GM18508 (cell line): ENCODE measurements at regions not wholly inside any gene's neighbourhood (a gene's known extent, or its start where the extent isn't known, plus 50 kb on each side); places are given as distances from the start of the nearest gene placed in this dataset.

Experiments
- ATAC-seq: cut with Tn5 transposase; IDR thresholded peaks from one replicate; pipeline ENCODE4 v1.9.1; 2021; ENCODE audit warnings: moderate number of reproducible peaks; ENCODE audit not compliant: insufficient read depth, unreplicated experiment

DNA sequence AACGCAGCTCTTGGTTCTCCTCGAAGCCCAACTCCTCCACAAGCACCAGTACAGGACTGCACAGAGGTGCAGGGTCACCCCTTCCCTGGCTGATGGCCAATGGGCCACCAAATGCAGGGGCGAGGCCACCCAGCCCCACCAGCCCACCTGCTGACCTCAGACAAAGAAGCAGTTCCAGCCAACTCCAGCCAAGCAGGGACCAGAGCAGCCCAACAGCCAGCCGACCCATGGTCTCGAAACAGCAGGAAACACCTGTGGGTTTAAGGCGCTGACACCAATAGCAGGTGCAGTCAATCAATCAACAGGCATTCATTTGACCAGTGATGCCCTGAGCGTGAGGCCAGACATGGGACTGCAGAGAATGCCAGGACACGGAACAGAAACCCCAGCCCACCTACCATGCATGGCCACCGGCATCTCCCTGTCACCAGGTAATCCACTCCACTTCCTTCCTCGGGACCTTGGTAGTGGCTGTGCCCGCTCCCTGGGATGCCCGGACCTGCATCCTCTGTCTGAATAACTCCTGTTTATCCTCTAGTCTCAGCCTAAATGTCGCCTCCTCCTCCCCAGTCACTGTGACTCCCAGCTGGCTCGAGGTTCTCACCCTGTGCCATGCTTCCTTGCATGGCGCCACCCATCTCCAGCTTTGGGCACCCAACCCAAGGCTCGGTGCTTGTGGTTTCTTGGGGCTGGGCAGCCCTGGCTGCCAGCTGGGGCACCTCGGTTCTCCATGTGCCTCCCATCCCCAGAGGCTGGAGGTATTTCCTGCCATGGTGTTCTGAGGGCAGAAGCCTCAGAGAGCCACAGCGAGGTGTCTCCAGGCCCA, 1475.4 kb downstream of the BRD1 start:
- no peak for ATAC-seq

DNA sequence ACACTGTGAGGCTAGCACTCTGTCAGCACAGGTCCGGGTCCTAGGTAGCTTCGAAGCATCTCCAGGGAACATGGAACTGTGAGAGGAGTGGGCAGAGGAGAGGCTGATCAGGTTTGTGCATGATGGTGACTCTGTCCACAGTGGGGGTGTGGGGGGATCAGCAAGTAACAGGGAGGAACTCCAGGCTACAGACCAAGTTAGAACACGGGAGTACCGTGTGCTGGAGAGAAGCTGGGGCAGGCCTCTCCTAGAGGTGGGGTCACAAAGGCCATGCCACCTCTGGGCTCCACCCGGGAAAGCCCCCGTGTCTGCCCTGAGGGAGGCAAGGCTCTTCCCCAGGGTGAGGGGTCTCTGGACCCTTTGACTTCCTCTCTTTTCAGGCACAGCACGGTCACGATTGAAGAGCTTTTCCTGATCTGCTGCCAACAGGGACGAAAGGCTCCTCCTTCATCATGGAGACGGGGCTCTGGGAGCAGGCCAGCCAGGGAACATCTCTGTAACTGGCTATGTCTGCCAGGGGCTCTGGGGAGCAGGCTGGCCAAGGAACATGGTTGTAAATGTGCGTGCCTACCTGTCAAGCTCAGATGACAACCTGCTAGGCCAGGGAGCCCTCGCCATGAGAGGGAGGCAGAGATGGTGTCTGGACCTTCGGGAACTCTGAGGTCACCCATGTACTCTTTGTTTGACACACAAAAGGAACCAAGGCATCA, 1476.1 kb downstream of the BRD1 start:
- ATAC-seq = no peak

GRCh38 chr22:48350456-48350855, 1477.2 kb downstream of the BRD1 start:
- no peak for ATAC-seq

GRCh38 chr22:48348855-48349254, 1478.8 kb downstream of the BRD1 start:
- ATAC-seq = no peak

- ATAC-seq = no peak
These were observed 1480.4 kb downstream of the BRD1 start for GRCh38 chr22:48347311-48347710.

DNA sequence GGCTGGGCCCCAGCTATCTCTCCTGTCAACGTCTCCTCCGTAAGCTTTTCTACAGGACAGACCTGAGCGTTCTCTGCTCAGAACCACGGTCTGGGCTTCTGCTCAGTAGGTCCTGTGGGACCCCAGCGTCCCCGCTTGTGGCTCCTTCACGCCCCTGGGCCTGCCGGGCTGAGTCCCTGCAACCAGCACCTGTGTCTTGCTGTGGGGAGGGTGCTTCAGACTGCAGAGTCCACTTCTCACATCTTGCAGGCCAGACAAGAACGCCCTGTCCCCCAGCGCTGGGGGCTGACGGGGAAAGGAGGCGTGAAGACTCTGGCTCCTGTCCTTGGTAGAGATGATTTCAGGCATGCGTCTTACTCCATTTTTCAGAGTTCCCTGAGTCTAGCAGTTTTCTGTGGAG, 1480.8 kb downstream of the BRD1 start:
- no peak for ATAC-seq

DNA sequence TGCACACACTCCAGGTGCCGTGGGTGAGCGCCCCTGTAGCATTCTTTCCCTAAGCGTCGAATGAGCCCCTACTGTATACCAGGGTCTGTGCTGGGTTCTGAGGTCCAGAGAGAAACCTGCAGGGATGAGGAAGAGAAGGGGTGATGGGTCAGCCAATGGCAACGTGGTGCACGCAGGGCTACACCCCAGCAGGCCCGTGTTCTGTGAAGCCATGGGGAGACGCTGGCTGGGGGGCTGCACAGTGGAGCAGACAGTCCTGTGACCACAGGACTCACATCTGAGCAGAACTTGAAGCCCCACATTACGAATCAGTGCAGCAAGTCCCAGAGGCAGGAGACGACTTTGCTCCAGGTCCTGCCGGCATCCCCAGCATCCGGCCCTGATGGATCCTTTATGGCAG, 1481.4 kb downstream of the BRD1 start:
- ATAC-seq = no peak

DNA sequence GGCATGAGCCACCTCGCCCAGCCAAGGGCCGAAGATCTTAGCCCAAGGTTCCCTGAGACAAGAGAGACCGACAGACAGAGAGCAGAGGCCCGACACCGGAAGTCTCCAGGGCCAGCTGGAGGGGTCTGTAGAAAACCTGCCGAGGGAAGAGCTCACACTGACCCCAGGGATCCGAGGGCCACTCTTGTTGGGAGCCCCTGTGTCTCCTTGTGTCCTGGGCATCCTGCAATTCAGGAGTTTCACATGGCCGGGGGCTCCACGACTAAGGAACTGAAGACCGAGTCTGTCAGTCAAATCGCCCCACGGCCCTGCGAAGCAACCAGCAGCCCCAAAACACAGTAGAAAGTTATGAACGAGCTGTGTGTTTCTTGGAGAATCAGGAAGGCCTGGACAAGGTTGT, 1482.0 kb downstream of the BRD1 start:
- no peak for ATAC-seq

- no peak for ATAC-seq
These were observed 1484.2 kb downstream of the BRD1 start for GRCh38 chr22:48343461-48343860.

DNA sequence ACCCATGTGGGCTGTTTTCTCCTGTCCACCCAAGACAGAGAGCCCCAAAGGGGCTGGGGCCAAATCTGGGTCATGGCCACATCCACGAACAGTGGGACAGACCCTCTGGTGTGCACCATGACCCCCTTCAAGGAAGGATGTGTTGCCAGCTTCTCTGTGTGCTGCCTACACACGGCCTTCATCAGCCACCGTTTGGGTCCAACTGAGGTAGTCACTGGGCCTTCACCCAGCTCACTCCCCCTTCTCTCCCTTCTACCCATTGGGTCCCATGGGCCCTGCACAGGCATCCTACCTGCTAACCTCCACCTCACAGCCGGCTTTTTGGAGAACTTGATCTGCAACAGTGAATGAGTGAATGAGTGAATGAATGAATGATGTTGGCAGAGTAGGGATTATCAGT, 1484.9 kb downstream of the BRD1 start:
- no peak for ATAC-seq

- no peak for ATAC-seq
These were observed 1485.7 kb downstream of the BRD1 start for GRCh38 chr22:48342016-48342415.

GRCh38 chr22:48340727-48341709, 1486.7 kb downstream of the BRD1 start:
- no peak for ATAC-seq

DNA sequence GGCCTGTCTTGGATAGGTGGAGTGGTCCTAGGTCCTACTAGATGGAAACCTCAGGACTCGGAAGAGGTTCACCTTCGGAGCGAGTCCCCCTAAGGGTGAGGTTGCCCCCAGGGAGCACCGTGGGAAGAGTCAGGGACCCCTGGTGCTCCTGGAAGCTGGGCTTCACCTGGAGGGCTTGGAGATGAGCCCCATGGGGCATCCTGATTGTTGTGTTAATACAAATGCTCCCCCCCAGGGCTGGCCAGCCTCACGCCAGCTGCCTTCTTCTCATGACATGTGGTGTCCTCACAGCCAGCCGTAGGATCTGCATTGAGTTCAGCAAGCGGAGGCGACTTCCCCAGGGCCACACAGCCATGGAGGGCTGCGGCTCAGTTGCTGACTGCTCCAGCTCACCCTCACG, 1487.5 kb downstream of the BRD1 start:
- ATAC-seq = no peak

DNA sequence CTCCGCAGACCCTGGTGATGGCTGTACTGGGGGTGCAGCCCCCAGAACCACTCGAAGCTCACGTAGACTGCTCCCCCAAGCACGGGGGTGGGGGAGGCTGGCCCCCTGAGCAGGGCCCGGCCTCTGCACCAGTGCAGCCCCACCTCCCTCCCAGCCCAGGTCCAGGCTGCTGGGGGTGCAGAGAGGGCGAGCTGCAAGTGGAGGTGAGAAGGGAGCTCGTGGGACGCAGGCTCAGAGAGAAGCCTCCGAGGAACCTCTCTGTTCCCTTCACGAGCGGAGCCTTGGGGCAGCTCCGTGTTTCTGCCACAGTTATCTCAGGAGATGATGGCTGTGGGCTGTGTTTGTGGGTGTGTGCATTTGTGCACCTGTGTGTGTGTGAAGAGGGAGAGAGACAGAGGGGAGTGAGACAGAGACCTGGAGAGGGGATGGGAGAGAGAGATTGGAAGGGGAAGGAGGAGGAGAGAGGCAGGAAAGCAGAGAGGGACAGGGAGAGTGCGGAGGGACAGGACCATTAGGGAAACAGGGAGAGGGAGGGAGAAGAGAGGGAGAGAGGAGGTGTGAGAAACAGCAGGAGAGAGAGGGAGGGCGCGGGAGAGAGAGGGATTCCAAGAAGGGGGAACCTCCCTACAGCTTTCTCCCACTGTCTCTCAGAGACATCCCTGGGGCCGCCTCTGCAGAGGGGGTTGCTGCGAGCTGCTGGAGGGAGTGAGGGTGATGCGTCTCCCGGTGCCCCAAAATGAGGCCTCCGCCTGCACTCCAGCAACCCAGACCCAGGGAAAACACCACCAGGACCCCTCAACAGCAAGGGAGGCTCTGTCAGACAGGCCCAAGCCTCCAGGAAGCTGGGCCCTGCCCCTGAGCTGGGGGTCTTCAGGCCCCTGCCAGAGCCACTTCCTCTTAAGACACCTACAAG, 1488.6 kb downstream of the BRD1 start:
- ATAC-seq = no peak

DNA sequence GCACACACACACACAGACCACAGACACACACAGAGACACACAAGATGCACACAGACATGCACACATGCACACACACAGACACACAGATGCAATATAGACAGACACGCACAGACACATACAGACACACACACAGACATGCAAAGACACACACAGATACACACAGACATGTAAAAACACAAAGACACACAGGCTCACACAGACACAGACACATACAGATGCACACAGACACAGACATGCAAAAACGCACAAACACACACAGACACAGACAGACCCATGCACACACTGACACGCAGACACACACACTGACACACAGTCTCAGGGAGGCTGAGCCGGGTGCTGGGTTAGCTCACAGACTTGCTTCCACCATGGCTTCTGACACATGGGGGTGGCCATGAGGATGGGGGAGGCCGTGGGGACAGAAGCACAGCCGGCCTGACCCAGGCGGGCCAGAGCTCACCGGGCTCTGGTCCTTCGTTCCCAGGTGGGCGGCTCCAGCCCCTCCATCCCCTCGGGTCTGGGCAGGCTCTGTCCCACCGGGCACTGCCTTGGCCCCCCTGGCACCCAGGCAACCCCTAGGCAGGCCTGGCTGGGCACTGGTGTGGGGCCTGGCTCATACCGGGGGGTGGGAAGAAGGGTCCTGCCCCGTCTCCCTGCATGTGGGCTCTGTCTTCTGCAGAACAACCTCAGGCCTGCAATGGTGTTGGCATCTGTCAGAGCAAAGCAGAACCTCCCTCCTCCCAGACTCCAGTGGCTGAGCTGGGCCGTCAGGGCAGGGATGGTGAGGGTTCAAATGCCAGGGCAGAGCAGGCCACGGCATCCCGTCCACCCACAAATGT, 1489.5 kb downstream of the BRD1 start:
- no peak for ATAC-seq

DNA sequence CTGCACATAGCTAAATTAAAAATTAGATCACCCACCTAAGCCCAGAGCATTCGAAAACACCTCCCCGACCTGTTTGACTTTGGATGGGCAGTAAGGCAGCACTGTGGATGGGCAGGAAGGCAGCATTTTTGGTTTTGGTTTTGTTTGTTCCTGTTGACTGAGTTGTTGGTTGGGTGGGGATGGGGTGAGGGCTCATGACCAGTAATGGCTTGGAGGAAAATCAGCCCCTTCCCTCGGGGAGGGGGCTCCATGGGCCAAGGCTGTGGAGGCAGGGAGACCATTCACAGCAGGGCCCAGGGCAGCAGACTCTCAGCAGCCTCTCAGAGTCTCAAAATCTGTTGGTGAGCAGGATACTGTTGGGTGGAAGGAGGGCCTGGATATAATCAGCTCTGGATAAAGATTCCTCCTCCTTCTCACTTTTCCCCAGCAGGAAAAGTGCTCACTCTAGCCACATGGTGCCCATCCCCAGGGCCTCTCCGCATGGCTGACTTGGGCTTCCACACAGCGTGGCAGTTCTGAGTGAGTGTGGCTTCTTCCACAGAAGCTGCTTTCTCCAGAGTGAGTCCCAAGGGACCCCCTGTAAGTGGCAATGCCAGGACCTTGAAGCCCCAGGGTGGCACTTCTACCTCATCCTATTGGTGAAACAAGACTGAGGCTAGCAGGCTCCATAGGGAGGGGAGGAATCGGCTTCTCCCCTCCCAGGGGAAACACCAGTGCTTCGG, 1491.2 kb downstream of the BRD1 start:
- ATAC-seq = no peak

GRCh38 chr22:48335442-48336139, 1492.1 kb downstream of the BRD1 start:
- ATAC-seq = no peak

GRCh38 chr22:48334971-48335370, 1492.7 kb downstream of the BRD1 start:
- ATAC-seq = no peak
